ENCODE measurements at regions not wholly inside any gene's neighbourhood (a gene's known extent, or its start where the extent isn't known, plus 50 kb on each side); places are given as distances from the start of the nearest gene placed in this dataset.

DNA sequence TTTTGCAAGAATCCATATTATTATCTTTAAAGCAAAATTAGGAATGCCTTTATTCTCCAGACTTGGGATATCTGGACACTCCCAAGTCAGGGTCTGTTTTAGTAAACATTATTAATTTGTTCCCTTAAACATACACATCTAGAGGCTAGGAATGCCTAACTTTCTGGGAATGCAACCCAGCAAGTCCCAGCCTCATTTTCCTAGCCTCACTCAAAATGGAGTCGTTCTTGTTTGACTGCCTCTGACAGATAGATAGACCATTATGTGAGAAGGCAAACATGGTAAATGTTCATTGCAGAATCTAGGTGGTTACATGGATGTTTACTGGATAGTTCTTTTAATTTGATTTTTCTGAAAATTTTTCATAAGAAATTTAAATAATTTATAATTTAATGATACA, 54.7 kb upstream of the FOXN2 start:
- H3K27ac Mint-ChIP-seq (ENCODE audit: unreplicated experiment) = no peak overlapping the region

DNA sequence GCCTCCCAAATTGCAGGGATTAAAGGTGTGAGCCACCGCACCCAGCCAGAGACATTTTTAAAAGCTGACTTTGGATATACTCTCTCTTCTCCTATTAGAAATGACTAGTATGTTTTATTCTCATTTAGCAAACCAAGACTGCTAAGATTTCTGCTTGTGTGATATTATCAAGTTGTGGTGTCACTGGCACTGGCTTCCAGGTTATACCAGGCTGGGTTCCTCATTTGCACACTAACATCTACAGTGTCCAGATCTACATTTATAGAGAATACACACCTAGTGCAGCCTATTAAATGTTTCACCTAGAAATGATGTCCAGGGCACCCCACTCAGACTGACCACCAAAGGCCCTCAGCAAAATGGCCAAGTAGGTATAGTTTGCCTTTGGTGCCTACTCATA, 49.9 kb upstream of the FOXN2 start:
- TF ChIP-seq CTCF (IDR thresholded peaks at IDR 0.05) = no peak
- Mint-ChIP-seq H3K27ac (ENCODE audit: unreplicated experiment) (no peak overlapping the region), H3K4me3 (ENCODE audit: unreplicated experiment) (no peak overlapping the region)

More for the DNA sequence above, 54.7 kb upstream of the FOXN2 start:
- Mint-ChIP-seq H3K4me3 (ENCODE audit: unreplicated experiment) (no peak overlapping the region), H3K36me3 (ENCODE audit: unreplicated experiment) (no peaks in the 10 kb centered on the region), H3K4me1 (ENCODE audit: unreplicated experiment) (no peaks in the 10 kb centered on the region), H3K9me3 (ENCODE audit: unreplicated experiment) (no peaks in the 10 kb centered on the region), H3K27me3 (ENCODE audit: unreplicated experiment) (peaks cover 41% of the 10 kb centered on the region)
- DNase-seq (ENCODE audit: extremely low spot score, unreplicated experiment) = no peak
- TF ChIP-seq CTCF (IDR thresholded peaks at IDR 0.05) = no peak

More for the DNA sequence above, 49.9 kb upstream of the FOXN2 start:
- peaks cover 31% of the 10 kb centered on the region for H3K27me3 Mint-ChIP-seq (ENCODE audit: unreplicated experiment)
- no peaks in the 10 kb centered on the region for H3K36me3 Mint-ChIP-seq (ENCODE audit: unreplicated experiment)
- H3K9me3 Mint-ChIP-seq (ENCODE audit: unreplicated experiment) = no peaks in the 10 kb centered on the region
- no peaks in the 10 kb centered on the region for H3K4me1 Mint-ChIP-seq (ENCODE audit: unreplicated experiment)
- no peak for DNase-seq (ENCODE audit: extremely low spot score, unreplicated experiment)

Measured in osteocyte (in vitro differentiated cells).